Gastroesophageal sphincter (tissue), 4 donors: ENCODE measurements at regions not wholly inside any gene's neighbourhood (a gene's known extent, or its start where the extent isn't known, plus 50 kb on each side); places are given as distances from the start of the nearest gene placed in this dataset.

Experiments
- ATAC-seq: fragments of 150-250 bp; one replicate; pipeline ENCODE4 v1.9.1; 2016; ENCODE audit warnings: mild to moderate bottlenecking, moderate library complexity
- H3K27ac ChIP-seq, 4 donors: fragments of 200-600 bp; sonication (generic) in 3 of 4; 1 replicate in 3 of 4; 2 replicates in 1 of 4; pipeline ENCODE4 v1.5.1; 2016 to 2019
- H3K27me3 ChIP-seq: fragments of 200-600 bp; sonication (generic); one replicate; pipeline ENCODE4 v1.5.1; 2019
- H3K36me3 ChIP-seq, 2 donors: fragments of 200-600 bp; sonication (generic); one replicate each; pipeline ENCODE4 v1.5.1; 2019; ENCODE audit warnings: control low read depth in 1 of 2
- H3K4me1 ChIP-seq, 3 donors: fragments of 200-600 bp; sonication (generic); 1 replicate in 2 of 3; 2 replicates in 1 of 3; pipeline ENCODE4 v1.5.1; 2016 to 2019; ENCODE audit warnings: control low read depth in 2 of 3
- H3K4me3 ChIP-seq, 2 donors: fragments of 200-600 bp; sonication (generic); one replicate each; pipeline ENCODE4 v1.5.1; 2019; ENCODE audit warnings: mild to moderate bottlenecking in 1 of 2, moderate library complexity in 1 of 2
- H3K9me3 ChIP-seq, 3 donors: fragments of 200-600 bp; sonication (generic); one replicate each; pipeline ENCODE4 v1.5.1; 2017 to 2019; ENCODE audit warnings: control low read depth in 2 of 3
- CTCF ChIP-seq, 4 experiments: fragments of 200-600 bp in 2 of 4; fragments of 450-650 bp in 2 of 4; sonication (generic) in 1 of 4; IDR thresholded peaks; one replicate each; pipeline ENCODE4 v1.5.1; 2017 to 2019; ENCODE audit warnings: antibody characterized with exemption in 4 of 4, mild to moderate bottlenecking in 2 of 4, moderate library complexity in 2 of 4
- EP300 ChIP-seq: sonication (generic); formaldehyde crosslinking; IDR thresholded peaks from one replicate; pipeline ENCODE4 v1.6.1; 2017; ENCODE audit warnings: antibody characterized with exemption, mild to moderate bottlenecking
- POLR2A ChIP-seq, 2 donors: fragments of 450-650 bp; IDR thresholded peaks; one replicate each; pipeline ENCODE4 v1.6.1; 2017; ENCODE audit warnings: antibody characterized with exemption in 2 of 2, mild to moderate bottlenecking in 2 of 2, moderate library complexity in 1 of 2
- POLR2AphosphoS5 ChIP-seq: sonication (generic); formaldehyde crosslinking; IDR thresholded peaks from one replicate; pipeline ENCODE4 v1.6.1; 2017; ENCODE audit warnings: antibody characterized with exemption
- WGBS, 2 donors: methylation state at CpG; one replicate each; pipeline ENCODE4 v1.1.5; 2018; ENCODE audit warnings: low coverage in 1 of 2; 5-methylcytosine and 5-hydroxymethylcytosine counted together

DNA sequence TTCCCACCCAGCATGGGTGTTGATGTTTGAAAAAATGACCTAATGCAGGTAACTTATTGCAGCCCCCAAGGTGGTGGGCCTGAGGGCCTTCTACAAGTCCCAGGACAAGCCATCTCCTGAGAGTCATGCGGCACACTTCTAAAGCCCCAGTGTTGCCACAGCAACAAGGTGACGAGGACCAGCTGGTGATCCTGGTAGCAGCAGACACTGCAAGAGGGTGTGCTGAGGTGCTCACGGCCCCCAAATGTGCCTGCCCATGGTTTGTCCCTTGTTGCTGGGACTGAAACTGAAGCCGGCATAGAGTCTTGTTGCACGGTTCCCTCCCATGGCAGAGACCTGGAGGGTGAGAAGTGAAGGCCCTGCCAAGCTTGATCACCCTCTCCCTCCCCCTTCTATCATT is 333.2 kb upstream of the MGMT start:
- ATAC-seq, result no peak
- H3K4me3 ChIP-seq, result no peak overlapping the region
- no peaks in the 10 kb centered on the region for H3K36me3 ChIP-seq
- no peak overlapping the region for H3K27ac ChIP-seq
- TF ChIP-seq POLR2A (IDR thresholded peaks at IDR 0.05) (no peak), POLR2AphosphoS5 (no peak), EP300 (no peak)
- H3K9me3 ChIP-seq, result no peaks in the 10 kb centered on the region
- peaks cover 35% of the 10 kb centered on the region for H3K27me3 ChIP-seq
- 70 to 100% methylated on average over 1 to 2 of the region's 5 CpGs for WGBS, 2 donors
- no peaks in the 10 kb centered on the region for H3K4me1 ChIP-seq

- no peak overlapping the region for H3K27ac ChIP-seq
- 53 to 67% methylated on average over 3 to 10 of the region's 11 CpGs for WGBS, 2 donors
- H3K4me1 ChIP-seq, result no peaks in the 10 kb centered on the region
- no peaks in the 10 kb centered on the region for H3K9me3 ChIP-seq
- no peak for ATAC-seq
- H3K27me3 ChIP-seq, result peaks cover 36% of the 10 kb centered on the region
- TF ChIP-seq POLR2AphosphoS5 (no peak), CTCF (IDR thresholded peaks at IDR 0.05) (no peak), POLR2A (IDR thresholded peaks at IDR 0.05) (no peak), EP300 (no peak)
- H3K4me3 ChIP-seq, result no peak overlapping the region
- H3K36me3 ChIP-seq, result no peaks in the 10 kb centered on the region
Observed at GRCh38 chr10:129134371-129134770, 332.7 kb upstream of the MGMT start.

GRCh38 chr10:129135624-129136023 is 331.4 kb upstream of the MGMT start:
- ATAC-seq, result no peak
- no peaks in the 10 kb centered on the region for H3K9me3 ChIP-seq
- H3K27me3 ChIP-seq, result peaks cover 38% of the 10 kb centered on the region
- no peak overlapping the region for H3K4me3 ChIP-seq
- no peaks in the 10 kb centered on the region for H3K4me1 ChIP-seq
- no peak for TF ChIP-seq EP300
- TF ChIP-seq CTCF (IDR thresholded peaks at IDR 0.05), result no peak
- TF ChIP-seq POLR2A (IDR thresholded peaks at IDR 0.05), result no peak
- no peak for TF ChIP-seq POLR2AphosphoS5
- no peaks in the 10 kb centered on the region for H3K36me3 ChIP-seq
- no peak overlapping the region for H3K27ac ChIP-seq
- 53 to 77% methylated on average over 4 to 5 of the region's 5 CpGs for WGBS, 2 donors

- peaks cover 42% of the 10 kb centered on the region for H3K27me3 ChIP-seq
- TF ChIP-seq CTCF (IDR thresholded peaks at IDR 0.05), result no peak
- 76% methylated on average over 5 to 9 of the region's 9 CpGs for WGBS, 2 donors
- H3K9me3 ChIP-seq, result no peaks in the 10 kb centered on the region
- H3K4me1 ChIP-seq, result no peaks in the 10 kb centered on the region
- H3K27ac ChIP-seq, result no peak overlapping the region
- ATAC-seq, result no peak
- H3K36me3 ChIP-seq, result no peaks in the 10 kb centered on the region
- H3K4me3 ChIP-seq, result no peak overlapping the region
Observed at GRCh38 chr10:129136074-129136473, 331.0 kb upstream of the MGMT start.

GRCh38 chr10:129136951-129137350 is 330.1 kb upstream of the MGMT start:
- Histone ChIP-seq H3K27me3 (peaks cover 42% of the 10 kb centered on the region), H3K4me1 (no peaks in the 10 kb centered on the region), H3K9me3 (no peaks in the 10 kb centered on the region), H3K27ac (no peak overlapping the region), H3K4me3 (no peak overlapping the region), H3K36me3 (no peaks in the 10 kb centered on the region)
- no peak for ATAC-seq
- WGBS, 2 donors, result 50 to 91% methylated on average over 1 to 14 of the region's 19 CpGs
- no peak for TF ChIP-seq CTCF (IDR thresholded peaks at IDR 0.05)
- TF ChIP-seq POLR2AphosphoS5, result no peak
- TF ChIP-seq EP300, result no peak
- TF ChIP-seq POLR2A (IDR thresholded peaks at IDR 0.05), result no peak
